Calu3 (cell line): ENCODE measurements at regions not wholly inside any gene's neighbourhood (a gene's known extent, or its start where the extent isn't known, plus 50 kb on each side); places are given as distances from the start of the nearest gene placed in this dataset.
A peak's percentile ranks its signal among the peaks of the same experiment; 100 is the strongest.

Experiments
- BruUV-seq: library from RNA; stranded (reverse); fragments of 400-500 nt; replicated peaks from 2 replicates; lab custom pipeline; 2021; lab: Mats Ljungman, UMichigan
- CTCF ChIA-PET: fragments of 300-600 bp; sonication (Branson Sonifier 250); formaldehyde crosslinking; loops from one replicate; lab custom pipeline; 2022; ENCODE audit warnings: antibody characterized with exemption; lab: Charles Lee
- DNase-seq: peaks from one replicate; pipeline ENCODE4 v3.0.0; 2022
- H3K27ac Mint-ChIP-seq: one replicate; pipeline ENCODE4 v1.8.0; 2022; ENCODE audit warnings: mixed read lengths; ENCODE audit not compliant: unreplicated experiment
- H3K27me3 Mint-ChIP-seq: one replicate; pipeline ENCODE4 v1.8.0; 2022; ENCODE audit warnings: mixed read lengths; ENCODE audit not compliant: unreplicated experiment
- H3K36me3 Mint-ChIP-seq: one replicate; pipeline ENCODE4 v1.8.0; 2022; ENCODE audit warnings: mild to moderate bottlenecking, moderate library complexity, mixed read lengths; ENCODE audit not compliant: insufficient read depth, unreplicated experiment
- H3K4me1 Mint-ChIP-seq: one replicate; pipeline ENCODE4 v1.8.0; 2022; ENCODE audit warnings: mild to moderate bottlenecking, low read depth, mixed read lengths; ENCODE audit not compliant: unreplicated experiment
- H3K4me3 Mint-ChIP-seq: one replicate; pipeline ENCODE4 v1.8.0; 2022; ENCODE audit warnings: mild to moderate bottlenecking, low read depth, moderate library complexity, mixed read lengths; ENCODE audit not compliant: unreplicated experiment
- H3K9me3 Mint-ChIP-seq: one replicate; pipeline ENCODE4 v1.8.0; 2022; ENCODE audit warnings: low read depth, mixed read lengths; ENCODE audit not compliant: unreplicated experiment
- CTCF ChIP-seq: fragments of 200-600 bp; IDR thresholded peaks from one replicate; pipeline ENCODE4 v1.8.0; 2022; ENCODE audit warnings: antibody characterized with exemption; ENCODE audit not compliant: unreplicated experiment
- intact Hi-C: fragments of 100-400 bp; cut with micrococcal nuclease; formaldehyde crosslinking; loops from one replicate; pipeline ENCODE4 v1.10.0; 2022; ENCODE audit not compliant: unreplicated experiment

- Mint-ChIP-seq H3K36me3 (no peaks in the 10 kb centered on the region), H3K4me3 (no peak overlapping the region), H3K27ac (no peak overlapping the region), H3K27me3 (no peaks in the 10 kb centered on the region), H3K4me1 (peaks cover 6% of the 10 kb centered on the region), H3K9me3 (peaks cover 3% of the 10 kb centered on the region)
- TF ChIP-seq CTCF = no peak
- intact Hi-C loops = no loop called here
- BruUV-seq = no TSS peak
- DNase-seq = no peak
- CTCF ChIA-PET = no interaction called here
These were observed 255.4 kb downstream of the ARPP21 start for GRCh38 chr3:35894735-35895134.

GRCh38 chr3:35899245-35899644 lies 259.9 kb downstream of the ARPP21 start:
- Mint-ChIP-seq H3K27ac (no peak overlapping the region), H3K4me1 (peaks cover 6% of the 10 kb centered on the region), H3K9me3 (no peaks in the 10 kb centered on the region), H3K4me3 (no peak overlapping the region), H3K27me3 (no peaks in the 10 kb centered on the region), H3K36me3 (no peaks in the 10 kb centered on the region)
- DNase-seq = no peak
- CTCF ChIA-PET = no interaction called here
- TF ChIP-seq CTCF = no peak
- intact Hi-C loops = no loop called here
- BruUV-seq = no TSS peak

GRCh38 chr3:35900079-35900478 lies 260.8 kb downstream of the ARPP21 start:
- CTCF ChIA-PET = no interaction called here
- H3K4me1 Mint-ChIP-seq = no peaks in the 10 kb centered on the region
- intact Hi-C loops = no loop called here
- BruUV-seq = no TSS peak
- H3K4me3 Mint-ChIP-seq = no peak overlapping the region
- H3K36me3 Mint-ChIP-seq = no peaks in the 10 kb centered on the region
- H3K27ac Mint-ChIP-seq = no peak overlapping the region
- H3K9me3 Mint-ChIP-seq = peaks cover 4% of the 10 kb centered on the region
- no peak for DNase-seq
- TF ChIP-seq CTCF = no peak
- H3K27me3 Mint-ChIP-seq = no peaks in the 10 kb centered on the region

GRCh38 chr3:35908366-35909232 lies 269.3 kb downstream of the ARPP21 start:
- Mint-ChIP-seq H3K27ac (no peak overlapping the region), H3K4me3 (no peak overlapping the region), H3K4me1 (no peaks in the 10 kb centered on the region), H3K27me3 (no peaks in the 10 kb centered on the region), H3K9me3 (peaks cover 4% of the 10 kb centered on the region), H3K36me3 (no peaks in the 10 kb centered on the region)
- TF ChIP-seq CTCF = peak; percentile 72
- DNase-seq = peak; percentile 69
- no TSS peak for BruUV-seq
- CTCF ChIA-PET = interaction anchor here (0.8 to 1.6 kb wide), 6 partner anchors 25 to 1026 kb away, joined by 3 to 4 read pairs (median 3); no protein-coding TSS in a partner anchor
- intact Hi-C loops = loop anchor here (5.0 kb wide), 2 partner anchors 251 to 1026 kb away; no protein-coding TSS in a partner anchor
